Mucosa of rectum (tissue), 2 donors: ENCODE measurements at regions not wholly inside any gene's neighbourhood (a gene's known extent, or its start where the extent isn't known, plus 50 kb on each side); places are given as distances from the start of the nearest gene placed in this dataset.

Experiments used
- H3K27ac ChIP-seq, 2 donors: one replicate each; pipeline ENCODE4 v1.7.0; 2013; ENCODE audit warnings: inconsistent platforms in 2 of 2, low read depth in 2 of 2, low read length in 2 of 2
- H3K27me3 ChIP-seq, 2 donors: one replicate each; pipeline ENCODE4 v1.7.0; 2013; ENCODE audit warnings: low read length in 2 of 2; ENCODE audit not compliant: control insufficient read depth in 2 of 2, insufficient read depth in 2 of 2
- H3K36me3 ChIP-seq, 2 donors: one replicate each; pipeline ENCODE4 v1.7.0; 2013; ENCODE audit warnings: low read length in 2 of 2; ENCODE audit not compliant: control insufficient read depth in 2 of 2, insufficient read depth in 2 of 2
- H3K4me1 ChIP-seq, 2 donors: one replicate each; pipeline ENCODE4 v1.7.0; 2013; ENCODE audit warnings: low read length in 2 of 2, mild to moderate bottlenecking in 1 of 2; ENCODE audit not compliant: control insufficient read depth in 2 of 2, insufficient read depth in 2 of 2
- H3K4me3 ChIP-seq, 2 donors: one replicate each; pipeline ENCODE4 v1.7.0; 2013; ENCODE audit warnings: low read length in 2 of 2
- H3K9ac ChIP-seq, 2 donors: one replicate each; pipeline ENCODE4 v1.7.0; 2013; ENCODE audit warnings: low read length in 2 of 2, low read depth in 1 of 2, mild to moderate bottlenecking in 1 of 2
- H3K9me3 ChIP-seq, 2 donors: one replicate each; pipeline ENCODE4 v1.7.0; 2013; ENCODE audit warnings: low read length in 2 of 2; ENCODE audit not compliant: control insufficient read depth in 2 of 2
- donor health status: healthy.
- donor health status: Normal muscosa, but diverticular disease.

- Histone ChIP-seq H3K4me3 (peak overlapping the region in 1 of 2 donors; percentile 57), H3K27me3 (no peaks in the 10 kb centered on the region), H3K4me1 (peaks cover 4 to 15% of the 10 kb centered on the region in 2 donors), H3K27ac (peak overlapping the region; percentile 44 to 61), H3K9ac (peak overlapping the region in 1 of 2 donors; percentile 55), H3K9me3 (no peaks in the 10 kb centered on the region), H3K36me3 (no peaks in the 10 kb centered on the region)
Observed at GRCh38 chr15:31473385-31474058, 146.9 kb downstream of the KLF13 start.

DNA sequence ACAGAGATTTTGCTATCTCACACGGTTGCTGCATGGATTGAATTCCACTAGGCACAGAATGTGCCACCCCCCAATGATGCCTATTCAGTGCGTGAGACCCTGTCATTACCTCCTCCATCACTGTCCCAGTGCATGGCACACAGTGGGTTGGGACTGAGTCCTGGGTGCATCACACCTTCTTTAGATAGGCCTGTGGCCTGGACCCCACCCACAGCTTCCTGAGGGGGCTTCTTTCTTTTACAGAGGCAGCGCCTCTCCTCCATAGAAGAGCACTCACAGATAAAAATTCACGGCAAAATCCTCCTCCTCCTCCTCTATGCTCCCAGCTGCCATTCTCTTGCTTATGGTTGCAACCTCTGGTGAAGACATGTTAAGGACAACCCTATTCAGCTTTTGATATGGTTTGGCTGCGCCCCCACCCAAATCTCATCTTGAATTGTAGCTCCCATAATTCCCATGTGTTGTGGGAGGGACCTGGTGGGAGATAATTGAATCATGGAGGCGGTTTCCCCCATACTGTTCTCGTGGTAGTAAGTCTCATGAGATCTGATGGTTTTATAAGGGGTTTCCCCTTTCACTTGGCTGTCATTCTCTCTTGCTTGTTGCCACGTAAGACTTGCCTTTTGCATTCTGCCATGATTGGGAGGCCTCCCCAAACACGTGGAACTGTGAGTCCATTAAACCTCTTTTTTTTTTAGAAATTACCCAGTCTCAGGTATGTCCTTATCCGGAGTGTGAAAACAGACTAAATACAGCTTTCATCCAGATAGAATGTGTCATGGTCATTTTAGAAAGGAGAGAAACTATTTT is 147.6 kb downstream of the KLF13 start:
- Histone ChIP-seq H3K27ac (no peak overlapping the region), H3K4me1 (peaks cover 4 to 15% of the 10 kb centered on the region in 2 donors)

DNA sequence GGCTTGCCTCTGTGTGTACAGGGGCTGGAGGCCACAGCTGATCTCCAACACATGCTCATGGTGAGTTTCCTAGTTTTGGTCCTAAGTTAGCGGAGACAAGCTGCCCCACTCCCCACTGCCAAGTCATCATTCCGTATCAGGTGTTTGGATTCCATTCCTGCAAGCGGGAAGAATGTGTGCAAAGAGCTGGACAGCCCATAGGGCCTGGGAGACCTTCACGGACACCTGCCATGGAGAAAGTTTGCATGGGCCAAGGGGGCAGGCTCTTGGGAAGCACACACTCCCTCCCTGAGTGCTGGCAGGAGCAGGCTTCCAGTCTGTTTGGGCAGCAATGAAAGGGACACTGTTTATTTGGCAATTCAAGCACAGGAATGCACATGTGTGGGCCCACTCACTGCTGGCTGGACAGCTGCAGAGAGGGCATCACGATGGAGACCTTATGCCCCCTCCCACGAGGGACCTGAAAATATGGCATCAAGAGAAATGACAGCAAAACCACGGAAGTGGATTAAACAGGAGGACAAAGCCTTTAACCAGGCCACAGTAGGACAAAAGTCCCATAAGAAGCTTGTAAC is 149.7 kb downstream of the KLF13 start:
- H3K4me1 ChIP-seq = peaks cover 7 to 15% of the 10 kb centered on the region in 2 donors
- no peaks in the 10 kb centered on the region for H3K9me3 ChIP-seq
- H3K27ac ChIP-seq = no peak overlapping the region
- H3K36me3 ChIP-seq = no peaks in the 10 kb centered on the region
- no peak overlapping the region for H3K9ac ChIP-seq
- no peak overlapping the region for H3K4me3 ChIP-seq
- H3K27me3 ChIP-seq = no peaks in the 10 kb centered on the region

More for the DNA sequence above, 147.6 kb downstream of the KLF13 start:
- Histone ChIP-seq H3K36me3 (no peaks in the 10 kb centered on the region), H3K9ac (no peak overlapping the region), H3K4me3 (no peak overlapping the region), H3K9me3 (no peaks in the 10 kb centered on the region), H3K27me3 (no peaks in the 10 kb centered on the region)

DNA sequence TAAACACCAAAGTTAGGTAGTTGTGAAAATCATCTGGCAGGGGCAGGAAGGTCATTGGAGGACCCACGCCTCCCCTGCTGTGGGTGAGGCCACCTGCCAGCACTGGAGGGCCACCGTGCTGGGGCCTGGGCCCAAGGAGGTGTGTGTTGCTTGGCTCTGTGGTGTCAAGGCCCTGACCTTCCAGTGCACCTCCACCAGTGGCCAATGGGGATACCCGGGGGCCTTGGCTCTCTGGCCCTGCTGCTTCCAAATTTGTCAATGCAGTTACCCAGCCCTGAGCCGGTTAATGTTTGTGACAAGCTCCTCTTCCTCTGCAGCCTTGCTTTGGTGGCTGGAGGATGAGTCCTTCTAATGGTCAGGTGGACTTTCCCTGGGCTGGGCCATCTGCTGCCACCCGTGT is 150.2 kb downstream of the KLF13 start:
- Histone ChIP-seq H3K4me1 (peaks cover 7 to 15% of the 10 kb centered on the region in 2 donors), H3K4me3 (no peak overlapping the region), H3K36me3 (no peaks in the 10 kb centered on the region), H3K27me3 (no peaks in the 10 kb centered on the region), H3K9ac (no peak overlapping the region), H3K9me3 (no peaks in the 10 kb centered on the region), H3K27ac (no peak overlapping the region)

GRCh38 chr15:31477301-31477700 is 150.7 kb downstream of the KLF13 start:
- Histone ChIP-seq H3K9ac (no peak overlapping the region), H3K27me3 (no peaks in the 10 kb centered on the region), H3K9me3 (no peaks in the 10 kb centered on the region), H3K4me1 (peaks cover 10 to 14% of the 10 kb centered on the region in 2 donors), H3K36me3 (no peaks in the 10 kb centered on the region), H3K4me3 (no peak overlapping the region), H3K27ac (no peak overlapping the region)

DNA sequence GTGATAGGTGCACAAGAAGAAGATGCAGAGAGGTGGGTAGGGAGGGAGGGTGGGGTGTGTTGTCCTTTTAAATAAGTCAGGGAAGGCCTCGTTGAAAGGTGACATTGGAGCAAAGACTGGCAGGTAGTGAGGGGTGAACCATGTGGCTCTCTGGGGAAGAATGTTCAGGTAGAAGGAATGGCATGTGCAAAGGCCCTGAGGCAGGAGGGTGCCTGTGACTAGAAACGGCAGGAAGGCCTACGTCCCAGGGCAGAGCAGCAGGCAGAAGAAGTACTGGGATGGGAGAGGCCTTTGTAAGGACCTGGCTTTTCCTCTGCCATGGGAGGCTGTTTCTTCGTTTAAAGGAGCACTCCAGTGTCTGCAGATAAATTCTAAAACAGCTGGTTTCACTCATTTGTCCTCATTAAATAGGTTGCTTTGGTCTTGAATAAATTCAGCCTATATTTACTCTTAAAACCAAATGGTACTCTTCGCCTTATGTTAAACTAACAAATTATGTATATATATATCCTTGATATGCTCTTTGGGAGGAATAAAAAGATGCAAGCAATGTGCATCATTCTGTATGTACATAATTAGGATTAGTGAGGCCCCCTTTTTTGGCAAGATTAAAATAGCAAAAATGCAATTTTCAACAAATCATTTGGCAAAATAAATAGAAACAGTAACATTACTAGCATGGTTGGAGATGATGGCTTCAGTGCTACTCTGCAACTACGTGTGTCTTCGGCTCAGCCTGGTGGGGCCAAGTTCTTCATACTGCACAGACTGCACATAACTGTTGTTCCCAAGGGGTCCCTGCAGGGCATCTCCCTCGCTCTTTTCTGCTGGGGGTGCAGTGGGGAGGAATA is 151.4 kb downstream of the KLF13 start:
- no peaks in the 10 kb centered on the region for H3K9me3 ChIP-seq
- peaks cover 6 to 8% of the 10 kb centered on the region in 2 donors for H3K4me1 ChIP-seq
- no peaks in the 10 kb centered on the region for H3K36me3 ChIP-seq
- H3K27me3 ChIP-seq = no peaks in the 10 kb centered on the region
- no peak overlapping the region for H3K9ac ChIP-seq
- H3K27ac ChIP-seq = no peak overlapping the region
- no peak overlapping the region for H3K4me3 ChIP-seq

GRCh38 chr15:31478702-31479221 is 152.1 kb downstream of the KLF13 start:
- no peak overlapping the region for H3K4me3 ChIP-seq
- H3K27me3 ChIP-seq = no peaks in the 10 kb centered on the region
- no peaks in the 10 kb centered on the region for H3K36me3 ChIP-seq

DNA sequence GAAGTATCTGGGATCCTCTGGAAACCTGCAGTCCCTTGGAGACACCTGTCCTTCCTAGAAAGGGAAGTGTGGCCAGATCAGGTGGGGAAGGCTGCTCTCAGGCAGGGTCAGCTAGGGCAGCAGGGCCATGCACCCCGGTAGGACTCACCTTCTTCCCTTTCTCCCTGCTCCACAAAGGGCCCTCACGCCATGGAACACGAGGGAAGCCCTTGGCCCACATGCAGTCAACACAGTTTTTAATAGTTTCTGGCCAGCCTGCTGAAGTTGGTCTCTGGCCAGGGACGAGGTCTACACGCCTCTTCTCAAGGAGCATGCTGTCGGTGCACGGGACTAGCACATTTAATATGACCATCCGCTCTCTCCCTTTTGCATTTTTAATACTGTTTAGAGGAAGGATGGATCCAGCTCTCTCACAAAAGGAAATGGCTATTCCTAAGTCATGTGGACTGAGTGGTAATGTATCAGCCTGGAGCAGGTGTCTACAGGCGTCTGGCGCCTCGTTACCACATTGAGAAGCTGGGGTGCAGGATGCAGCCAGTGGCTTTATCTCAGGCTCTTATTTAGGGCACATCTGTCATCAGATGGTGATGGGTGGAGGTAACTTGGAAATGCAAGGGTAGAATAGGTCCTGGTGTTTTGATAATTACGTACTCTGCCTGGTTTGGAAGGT is 153.9 kb downstream of the KLF13 start:
- Histone ChIP-seq H3K4me1 (peaks cover 2 to 8% of the 10 kb centered on the region in 2 donors), H3K9me3 (no peaks in the 10 kb centered on the region), H3K9ac (no peak overlapping the region), H3K27ac (no peak overlapping the region), H3K36me3 (no peaks in the 10 kb centered on the region), H3K4me3 (no peak overlapping the region), H3K27me3 (no peaks in the 10 kb centered on the region)

More at GRCh38 chr15:31478702-31479221, 152.1 kb downstream of the KLF13 start:
- no peaks in the 10 kb centered on the region for H3K9me3 ChIP-seq
- peaks cover 2 to 8% of the 10 kb centered on the region in 2 donors for H3K4me1 ChIP-seq
- H3K27ac ChIP-seq = no peak overlapping the region
- no peak overlapping the region for H3K9ac ChIP-seq

DNA sequence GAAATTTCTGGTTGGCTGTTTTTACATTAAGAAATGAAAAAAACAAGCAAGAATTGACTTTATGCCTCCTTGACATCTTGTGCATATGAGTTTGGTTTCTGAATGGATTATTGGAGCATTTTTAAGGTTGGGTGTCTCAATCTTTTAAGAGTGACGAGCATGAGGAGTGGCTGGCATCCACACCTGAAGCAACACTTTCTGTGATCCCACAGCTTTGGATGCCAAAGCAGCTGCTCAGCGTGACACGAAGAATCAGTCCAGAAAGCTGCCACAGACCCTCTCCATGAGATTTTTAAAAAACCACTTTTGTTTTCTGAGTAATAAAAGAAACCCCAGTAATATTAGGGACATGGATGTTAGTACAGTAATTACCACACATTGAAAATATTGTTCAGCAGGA is 154.5 kb downstream of the KLF13 start:
- Histone ChIP-seq H3K27me3 (no peaks in the 10 kb centered on the region), H3K9ac (no peak overlapping the region), H3K36me3 (no peaks in the 10 kb centered on the region), H3K4me1 (peaks cover 0 to 8% of the 10 kb centered on the region in 2 donors), H3K9me3 (no peaks in the 10 kb centered on the region), H3K4me3 (no peak overlapping the region), H3K27ac (no peak overlapping the region)
